ES-I3 (cell line): ENCODE measurements at regions not wholly inside any gene's neighbourhood (a gene's known extent, or its start where the extent isn't known, plus 50 kb on each side); places are given as distances from the start of the nearest gene placed in this dataset.
"Not testable (repeated sequence)": the region's sequence is repeated elsewhere in the genome, so short reads cannot be mapped to it uniquely, and the experiment has no call there.

Experiments used
- H3K36me3 ChIP-seq: 2 replicates; pipeline ENCODE4 v1.6.1; 2013; ENCODE audit warnings: mild to moderate bottlenecking, low read length, control low read depth, moderate library complexity; ENCODE audit not compliant: insufficient read depth
- H3K4me1 ChIP-seq: 2 replicates; pipeline ENCODE4 v1.6.1; 2013; ENCODE audit warnings: mild to moderate bottlenecking, control low read depth, low read length; ENCODE audit not compliant: insufficient read depth
- H3K9ac ChIP-seq: 2 replicates; pipeline ENCODE4 v1.6.1; 2013; ENCODE audit warnings: low read depth, mild to moderate bottlenecking, low read length, moderate library complexity
- H3K9me3 ChIP-seq: 2 replicates; pipeline ENCODE4 v1.6.1; 2013; ENCODE audit warnings: mild to moderate bottlenecking, low read length, moderate library complexity; ENCODE audit not compliant: control insufficient read depth, insufficient read depth

DNA sequence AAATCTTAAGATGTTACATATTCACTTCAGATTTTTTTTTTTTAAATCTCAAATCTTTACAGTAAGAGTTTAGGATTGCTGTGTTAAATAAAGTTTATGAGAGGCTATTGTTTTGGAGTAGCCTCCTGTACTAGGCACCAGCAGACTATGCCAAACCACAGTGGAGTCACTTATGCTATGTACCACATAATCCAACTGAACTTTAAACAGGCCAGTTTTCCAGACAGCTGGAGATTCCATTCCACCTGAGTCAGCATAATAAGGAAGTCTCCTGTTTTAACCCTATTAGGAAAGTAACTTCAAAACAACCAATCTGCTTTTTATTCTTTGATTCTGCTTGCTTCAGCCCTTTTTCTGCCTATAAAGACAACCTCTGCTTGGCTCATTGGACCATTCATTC, 205.2 kb downstream of the CSNK1G3 start:
- H3K9ac ChIP-seq = no peak overlapping the region
- no peaks in the 10 kb centered on the region for H3K4me1 ChIP-seq
- H3K36me3 ChIP-seq = no peaks in the 10 kb centered on the region
- H3K9me3 ChIP-seq = no peaks in the 10 kb centered on the region

DNA sequence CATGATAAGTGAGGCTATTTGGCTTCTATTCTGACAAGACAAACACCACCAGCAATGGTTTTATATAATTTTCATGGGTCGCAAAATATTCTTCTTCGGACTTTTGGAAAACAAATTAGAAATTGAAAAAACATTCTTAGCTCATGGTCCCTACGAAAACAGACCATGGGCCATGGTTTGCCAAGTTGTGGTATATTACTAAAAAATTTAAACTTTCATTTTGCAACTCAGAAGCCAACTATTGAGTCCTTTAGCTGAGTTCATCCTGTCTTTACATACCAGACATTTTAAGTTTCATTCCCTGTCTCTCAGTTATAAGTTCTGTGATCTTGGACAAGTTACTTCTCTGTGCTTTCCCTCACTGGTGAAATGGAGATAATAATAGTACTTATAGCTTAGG, 198.1 kb downstream of the CSNK1G3 start:
- Histone ChIP-seq H3K4me1 (no peaks in the 10 kb centered on the region), H3K36me3 (no peaks in the 10 kb centered on the region), H3K9ac (no peak overlapping the region), H3K9me3 (no peaks in the 10 kb centered on the region)

DNA sequence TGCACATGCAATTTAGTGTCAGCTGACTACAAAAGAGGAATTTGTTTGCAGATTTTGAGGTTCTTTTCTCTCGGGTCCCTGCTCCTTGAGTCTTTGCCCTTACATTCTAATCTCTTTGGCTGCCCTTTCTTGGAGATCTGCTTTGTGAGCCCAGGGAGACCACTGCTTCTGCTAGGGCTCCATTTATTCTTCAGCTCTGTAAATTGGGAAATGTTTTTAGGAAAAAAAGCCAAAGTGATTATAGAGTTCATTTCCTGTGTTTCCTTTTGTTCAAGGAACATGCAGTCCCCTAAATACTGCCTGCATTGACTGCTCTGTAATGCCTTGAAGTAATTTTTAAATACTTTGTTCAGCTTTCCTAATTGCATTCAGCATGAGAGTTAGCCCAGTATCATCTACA, 197.4 kb downstream of the CSNK1G3 start:
- Histone ChIP-seq H3K9me3 (no peaks in the 10 kb centered on the region), H3K9ac (no peak overlapping the region), H3K36me3 (no peaks in the 10 kb centered on the region), H3K4me1 (no peaks in the 10 kb centered on the region)

DNA sequence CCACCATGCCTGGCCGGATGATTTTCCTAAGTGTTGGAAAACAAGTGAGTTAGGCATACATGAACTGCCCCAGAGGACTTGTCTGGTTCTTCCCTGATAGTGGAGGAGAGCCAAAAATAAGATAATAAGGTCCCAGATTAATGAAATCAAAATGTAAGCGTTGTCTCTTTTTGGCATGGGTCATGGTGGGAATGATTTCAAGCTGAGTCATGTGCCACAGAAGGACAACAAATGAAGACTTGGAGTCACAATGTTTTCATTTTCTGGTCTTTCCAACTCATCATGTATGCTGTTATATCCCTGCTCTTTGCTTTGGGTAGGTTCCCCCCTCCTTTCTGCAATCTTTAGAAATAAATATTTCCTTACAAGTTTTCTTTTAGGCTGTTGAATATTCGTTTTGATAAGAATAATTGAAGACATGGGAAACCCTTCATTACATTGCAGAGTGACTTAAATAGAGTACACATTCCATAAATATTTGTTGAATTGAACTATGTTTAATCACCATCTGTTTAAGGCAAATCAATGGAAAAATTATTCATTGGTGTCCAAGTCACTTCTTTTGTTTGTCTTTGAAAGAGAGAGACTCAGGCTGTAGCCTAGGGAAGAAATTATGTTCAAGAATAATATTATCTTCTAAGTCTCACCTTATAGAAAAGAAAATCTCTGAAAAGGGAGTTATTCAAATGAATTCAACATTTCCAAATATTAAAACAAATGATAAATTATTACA, 196.3 kb downstream of the CSNK1G3 start:
- no peaks in the 10 kb centered on the region for H3K9me3 ChIP-seq
- H3K9ac ChIP-seq = no peak overlapping the region
- no peaks in the 10 kb centered on the region for H3K36me3 ChIP-seq
- H3K4me1 ChIP-seq = no peaks in the 10 kb centered on the region

DNA sequence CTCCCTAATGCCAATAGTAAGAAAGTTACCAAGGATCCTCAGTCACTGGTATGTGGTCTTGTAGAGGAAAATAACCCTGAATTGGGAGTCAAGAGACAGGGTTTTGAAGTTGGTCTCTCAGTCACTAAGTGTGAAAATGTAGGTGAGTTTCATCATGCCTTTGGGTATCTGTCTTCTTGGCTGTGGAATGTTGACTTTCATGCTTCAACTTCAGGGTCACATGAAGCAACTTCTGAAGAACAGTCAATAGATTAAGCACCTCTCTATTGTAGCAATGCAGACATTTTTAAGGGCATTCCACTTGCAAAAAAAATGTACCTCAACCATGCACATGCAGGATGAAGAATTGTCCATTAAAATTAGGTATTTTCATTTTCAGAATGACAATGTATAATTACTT, 194.6 kb downstream of the CSNK1G3 start:
- H3K4me1 ChIP-seq = no peaks in the 10 kb centered on the region
- no peaks in the 10 kb centered on the region for H3K9me3 ChIP-seq
- H3K9ac ChIP-seq = no peak overlapping the region
- no peaks in the 10 kb centered on the region for H3K36me3 ChIP-seq

DNA sequence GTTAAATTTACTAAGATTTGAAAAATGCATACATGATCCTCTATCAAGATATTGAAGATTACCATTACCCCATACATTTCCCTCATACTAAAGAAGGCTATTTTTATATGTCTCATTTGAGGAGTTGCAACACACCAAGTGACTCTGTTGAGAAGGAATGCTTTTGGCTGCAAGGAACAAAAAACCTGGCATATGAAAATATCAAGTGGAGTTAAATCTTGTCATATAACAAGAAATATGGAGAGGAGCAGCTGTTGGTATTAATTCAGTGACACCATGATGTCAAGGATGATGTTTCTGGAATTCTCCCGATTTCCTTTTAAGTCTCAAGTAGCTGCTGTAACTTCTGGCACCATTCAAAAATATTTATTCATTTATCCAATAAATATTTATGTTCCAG, 193.8 kb downstream of the CSNK1G3 start:
- H3K9me3 ChIP-seq = no peaks in the 10 kb centered on the region
- peaks cover 2% of the 10 kb centered on the region; the same call in 1 of the 2 replicates for H3K4me1 ChIP-seq
- H3K9ac ChIP-seq = no peak overlapping the region
- no peaks in the 10 kb centered on the region for H3K36me3 ChIP-seq

DNA sequence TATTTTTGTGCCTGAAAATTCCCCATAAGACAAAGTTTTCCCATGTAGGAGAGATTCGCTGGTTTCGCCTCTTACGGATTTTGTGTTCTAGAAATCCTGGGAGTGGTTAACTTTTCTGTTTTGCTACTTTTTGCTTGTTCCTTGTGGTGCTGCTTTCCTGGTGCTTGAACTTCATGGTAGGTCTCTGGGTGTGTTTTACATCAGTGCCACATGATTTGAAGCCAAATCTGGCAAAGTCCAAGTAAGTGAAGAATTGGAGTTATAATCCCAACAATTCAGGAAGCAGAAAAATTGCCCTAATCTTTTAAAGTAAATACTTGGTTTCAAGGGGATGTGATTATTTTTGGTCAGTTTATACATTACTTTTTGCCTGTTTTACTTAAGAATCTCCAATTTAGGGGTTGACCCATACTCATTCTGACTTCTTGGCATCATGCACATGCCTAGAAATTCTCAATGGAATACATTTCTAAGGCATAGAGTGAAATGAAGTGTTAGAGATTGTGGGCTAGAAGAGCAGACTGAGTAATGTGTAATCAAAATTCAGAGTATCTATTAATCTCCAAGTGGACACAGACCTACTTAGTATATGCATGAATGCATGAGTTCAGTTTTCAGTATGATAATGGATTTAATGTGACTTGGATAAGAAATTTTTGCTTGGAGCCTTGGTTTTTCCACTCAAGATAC, 189.7 kb downstream of the CSNK1G3 start:
- Histone ChIP-seq H3K4me1 (peaks cover 7% of the 10 kb centered on the region), H3K9ac (no peak overlapping the region), H3K36me3 (no peaks in the 10 kb centered on the region), H3K9me3 (no peaks in the 10 kb centered on the region)

DNA sequence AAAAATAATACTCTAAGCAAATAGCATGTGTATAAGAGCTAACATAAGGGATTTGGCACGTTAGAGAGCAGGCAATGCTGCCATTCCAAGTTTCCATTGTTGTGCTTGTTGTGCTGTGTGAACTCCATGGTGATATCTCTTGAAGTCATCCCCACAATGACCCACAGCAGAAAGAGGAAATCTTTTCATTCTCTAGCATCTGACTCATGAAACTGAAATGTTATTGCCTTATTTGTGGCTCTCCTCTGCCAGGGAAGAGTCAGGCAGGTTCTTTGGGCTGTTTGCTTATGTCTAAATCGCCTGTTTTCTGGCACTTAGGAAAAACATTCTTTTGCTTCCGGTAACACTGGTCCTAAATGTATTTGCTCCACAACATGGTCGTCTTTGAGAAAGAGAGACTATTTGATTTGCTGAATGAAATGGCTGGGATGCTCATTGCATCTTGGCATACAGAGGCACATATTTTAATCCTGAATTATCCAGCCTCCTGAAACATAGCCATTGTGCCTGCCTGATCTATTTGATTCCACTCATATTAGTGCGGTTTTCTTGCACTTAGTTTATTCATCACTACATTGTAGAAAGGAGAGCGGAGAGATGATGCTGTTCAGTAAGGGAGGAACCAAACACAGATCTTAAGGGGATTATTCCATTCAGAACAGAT, 188.8 kb downstream of the CSNK1G3 start:
- Histone ChIP-seq H3K9ac (no peak overlapping the region), H3K4me1 (peaks cover 7% of the 10 kb centered on the region)

DNA sequence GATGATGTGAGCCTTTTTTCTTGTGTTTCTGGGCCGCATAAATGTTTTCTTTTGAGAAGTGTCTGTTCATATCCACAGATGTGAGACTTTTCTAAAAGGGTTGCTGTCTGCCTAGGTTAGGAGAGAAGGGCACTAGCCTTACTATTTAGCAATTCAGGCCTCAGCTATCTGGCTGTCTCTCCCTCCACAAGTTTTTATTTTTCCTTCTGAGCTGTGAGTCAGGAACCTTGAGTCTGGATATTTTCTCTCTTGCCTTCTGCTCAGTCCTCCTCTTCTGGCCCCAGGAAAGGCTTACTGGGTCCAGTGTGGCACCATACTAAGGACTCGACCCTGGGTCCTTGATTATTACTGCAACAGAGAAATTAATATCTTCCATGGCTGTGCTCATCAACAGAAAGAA, 187.6 kb downstream of the CSNK1G3 start:
- no peak overlapping the region for H3K9ac ChIP-seq
- H3K36me3 ChIP-seq = no peaks in the 10 kb centered on the region
- H3K4me1 ChIP-seq = peaks cover 7% of the 10 kb centered on the region
- H3K9me3 ChIP-seq = no peaks in the 10 kb centered on the region

More for the DNA sequence above, 188.8 kb downstream of the CSNK1G3 start:
- Histone ChIP-seq H3K36me3 (no peaks in the 10 kb centered on the region), H3K9me3 (no peaks in the 10 kb centered on the region)

DNA sequence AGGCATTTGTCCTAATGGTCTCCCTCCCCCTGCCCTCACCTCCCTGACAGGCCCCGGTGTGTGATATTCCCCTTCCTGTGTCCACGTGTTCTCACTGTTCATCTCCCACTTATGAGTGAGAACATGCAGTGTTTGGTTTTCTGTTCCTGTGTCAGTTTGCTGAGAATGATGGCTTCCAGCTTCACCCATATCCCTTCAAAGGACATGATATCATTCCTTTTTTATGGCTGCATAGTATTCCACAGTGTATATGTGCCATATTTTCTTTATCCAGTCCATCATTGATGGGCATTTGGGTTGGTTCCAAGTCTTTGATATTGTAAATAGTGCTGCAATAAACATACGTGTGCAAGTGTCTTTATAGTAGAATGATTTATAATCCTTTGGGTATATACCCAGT, 187.0 kb downstream of the CSNK1G3 start:
- not testable (repeated sequence) for H3K4me1 ChIP-seq, H3K9ac ChIP-seq, H3K9me3 ChIP-seq, H3K36me3 ChIP-seq

DNA sequence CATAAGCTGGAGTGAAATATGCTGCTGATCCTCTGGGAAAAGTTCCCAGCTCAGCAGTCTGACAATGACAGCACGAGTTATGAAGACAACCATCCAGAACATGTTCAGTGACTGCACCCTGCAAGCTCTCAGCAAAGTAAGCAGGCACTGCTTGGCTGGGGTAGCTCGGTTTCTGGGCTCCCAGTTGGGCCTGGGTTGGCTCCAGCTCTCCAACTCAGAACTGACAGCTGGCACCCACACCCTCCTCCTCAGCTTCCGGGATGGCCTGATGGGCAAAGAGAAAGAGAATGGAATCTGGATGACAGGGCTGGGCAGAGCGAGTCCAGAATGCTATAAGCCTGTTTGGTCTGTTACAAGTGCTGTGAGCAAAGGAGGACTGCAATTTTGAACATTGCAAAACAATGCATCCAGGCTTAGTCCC, 185.0 kb downstream of the CSNK1G3 start:
- no peak overlapping the region for H3K9ac ChIP-seq
- H3K9me3 ChIP-seq = no peaks in the 10 kb centered on the region
- no peaks in the 10 kb centered on the region for H3K36me3 ChIP-seq
- H3K4me1 ChIP-seq = peaks cover 7% of the 10 kb centered on the region

DNA sequence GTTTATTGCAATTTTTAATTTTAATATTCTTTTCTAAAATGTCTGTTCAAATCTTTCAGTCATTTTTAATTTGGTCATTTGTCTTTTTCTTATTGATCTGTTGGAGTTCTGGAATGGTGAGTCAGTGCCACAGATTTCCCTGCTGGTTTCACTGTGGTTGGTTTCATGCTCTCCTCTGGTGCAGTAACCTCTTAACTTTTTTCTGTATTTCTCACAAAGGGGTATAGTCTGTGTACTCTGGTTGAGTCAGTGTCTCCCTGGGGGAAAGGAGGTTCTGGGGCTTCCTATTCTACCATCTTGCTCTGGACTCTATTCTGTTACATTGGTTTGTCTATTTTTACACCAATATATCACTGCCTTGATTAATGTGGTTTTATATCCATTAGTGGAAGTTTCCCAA, 178.8 kb downstream of the CSNK1G3 start:
- peaks cover 3% of the 10 kb centered on the region; the same call in 1 of the 2 replicates for H3K9me3 ChIP-seq
- H3K9ac ChIP-seq = no peak overlapping the region
- no peaks in the 10 kb centered on the region for H3K4me1 ChIP-seq
- no peaks in the 10 kb centered on the region for H3K36me3 ChIP-seq

DNA sequence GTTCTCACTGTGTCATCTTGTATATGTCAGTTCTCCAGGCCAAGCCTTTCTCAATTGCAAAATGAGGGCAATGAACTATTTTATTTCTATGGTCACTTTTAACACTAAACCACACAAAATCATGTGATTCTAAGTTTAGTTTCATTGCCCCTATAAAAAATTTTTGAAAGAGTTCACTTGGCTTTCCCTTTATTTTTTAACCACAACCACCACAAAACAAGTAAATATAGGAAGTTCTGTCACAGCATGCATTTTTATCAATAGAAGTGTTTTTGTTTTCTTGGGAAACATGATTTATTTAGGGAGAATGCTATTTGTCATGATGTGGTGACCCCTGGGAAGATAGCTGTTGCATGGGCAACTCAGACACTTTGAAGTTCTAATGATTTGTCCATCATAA, 169.1 kb downstream of the CSNK1G3 start:
- H3K4me1 ChIP-seq = no peaks in the 10 kb centered on the region
- H3K36me3 ChIP-seq = no peaks in the 10 kb centered on the region
- H3K9me3 ChIP-seq = peaks cover 6% of the 10 kb centered on the region
- no peak overlapping the region for H3K9ac ChIP-seq

DNA sequence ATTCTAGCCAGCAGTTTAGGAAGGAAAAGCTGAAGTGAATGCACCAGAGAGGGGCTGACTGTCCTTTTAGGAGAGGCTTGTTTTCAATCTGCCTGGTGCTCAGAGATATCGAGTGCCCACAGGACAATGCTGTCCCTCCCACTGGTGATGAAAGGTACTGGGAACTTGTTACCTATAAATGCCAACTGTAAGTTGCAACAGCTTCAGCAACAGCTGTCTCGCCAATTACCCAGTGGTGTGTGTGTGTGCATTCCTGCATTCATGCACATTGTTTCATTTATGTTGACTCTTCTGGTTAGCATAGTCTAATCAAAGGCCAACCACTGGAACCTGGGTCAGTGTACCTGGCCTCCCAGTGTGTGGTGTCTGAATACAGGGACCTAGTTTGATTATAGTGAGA, 161.1 kb downstream of the CSNK1G3 start:
- Histone ChIP-seq H3K9ac (no peak overlapping the region), H3K36me3 (no peaks in the 10 kb centered on the region), H3K9me3 (no peaks in the 10 kb centered on the region), H3K4me1 (peaks cover 19% of the 10 kb centered on the region)
